HEK293 (cell line): ENCODE measurements at regions not wholly inside any gene's neighbourhood (a gene's known extent, or its start where the extent isn't known, plus 50 kb on each side); places are given as distances from the start of the nearest gene placed in this dataset.

Experiments
- CTCF ChIP-seq: fragments of 450-650 bp; formaldehyde crosslinking; IDR thresholded peaks from 2 replicates; pipeline ENCODE4 v1.5.1; 2016; ENCODE audit warnings: missing biosample characterization, missing genetic modification characterization
- REST ChIP-seq: fragments of 450-650 bp; formaldehyde crosslinking; IDR thresholded peaks from 2 replicates; pipeline ENCODE4 v1.5.1; 2016; ENCODE audit warnings: missing biosample characterization, missing genetic modification characterization
- ZBTB11 ChIP-seq: fragments of 450-650 bp; formaldehyde crosslinking; conservative IDR thresholded peaks from 2 replicates; pipeline ENCODE4 v1.5.1; 2016; ENCODE audit warnings: low read depth, missing biosample characterization, missing genetic modification characterization
- ZBTB49 ChIP-seq: fragments of 450-650 bp; formaldehyde crosslinking; IDR thresholded peaks from 2 replicates; pipeline ENCODE4 v1.5.1; 2016; ENCODE audit warnings: missing biosample characterization, missing genetic modification characterization, low read depth
- ZNF112 ChIP-seq: fragments of 450-650 bp; formaldehyde crosslinking; IDR thresholded peaks from 2 replicates; pipeline ENCODE4 v1.5.0; 2017; ENCODE audit warnings: missing biosample characterization, missing genetic modification characterization
- ZNF302 ChIP-seq: fragments of 450-650 bp; formaldehyde crosslinking; IDR thresholded peaks from 2 replicates; pipeline ENCODE4 v1.5.1; 2016; ENCODE audit warnings: missing biosample characterization, missing genetic modification characterization, low read depth
- ZNF362 ChIP-seq: fragments of 450-650 bp; formaldehyde crosslinking; IDR thresholded peaks from 2 replicates; pipeline ENCODE4 v1.5.1; 2016; ENCODE audit warnings: missing biosample characterization, missing genetic modification characterization
- ZNF776 ChIP-seq: fragments of 450-650 bp; formaldehyde crosslinking; IDR thresholded peaks from 2 replicates; pipeline ENCODE4 v1.5.0; 2017; ENCODE audit warnings: missing biosample characterization, missing genetic modification characterization, borderline replicate concordance
- ZXDB ChIP-seq: fragments of 450-650 bp; formaldehyde crosslinking; IDR thresholded peaks from 2 replicates; pipeline ENCODE4 v1.5.1; 2016; ENCODE audit warnings: missing biosample characterization, missing genetic modification characterization

- no peak for TF ChIP-seq ZBTB49 (tag by site-specific recombination)
- no peak for TF ChIP-seq ZXDB
- no peak for TF ChIP-seq ZNF362 (tag by site-specific recombination)
- TF ChIP-seq ZBTB11 (tag by site-specific recombination), result no peak
- TF ChIP-seq ZNF776 (tag by site-specific recombination), result no peak
- TF ChIP-seq ZNF302 (tag by site-specific recombination), result no peak
- no peak for TF ChIP-seq REST (tag by site-specific recombination)
- no peak for TF ChIP-seq CTCF (tag by site-specific recombination)
- TF ChIP-seq ZNF112, result no peak
These were observed 133.7 kb downstream of the CBLN2 start for GRCh38 chr18:72410399-72410798.
